H1 (cell line): ENCODE measurements at regions not wholly inside any gene's neighbourhood (a gene's known extent, or its start where the extent isn't known, plus 50 kb on each side); places are given as distances from the start of the nearest gene placed in this dataset.

Experiments used
- BRCA1 ChIP-seq: IDR thresholded peaks from 2 replicates; pipeline ENCODE4 v1.6.1; 2012; ENCODE audit warnings: low read depth, low read length, improper control_type of control experiment
- CBX5 ChIP-seq: fragments of 300-800, 300-1000 bp; sonication (generic); IDR thresholded peaks from 2 replicates; pipeline ENCODE4 v1.7.1; 2016; ENCODE audit warnings: antibody characterized with exemption, low read length, low read depth
- CTCF ChIP-seq, 3 experiments: IDR thresholded peaks; 1 replicate in 2 of 3; 2 replicates in 1 of 3; pipeline versions ENCODE4 v1.5.1 to v1.6.1; 2011; ENCODE audit warnings: low read length in 3 of 3, mild to moderate bottlenecking in 3 of 3, inconsistent platforms in 2 of 3, low read depth in 1 of 3, moderate library complexity in 1 of 3; ENCODE audit not compliant: insufficient read depth in 1 of 3; ENCODE audit errors: control extremely low read depth in 1 of 3
- HDAC2 ChIP-seq, 2 experiments: fragments of 300-600 bp in 1 of 2; sonication (generic) in 1 of 2; IDR thresholded peaks; 2 replicates each; pipeline ENCODE4 v1.6.1; 2011 to 2012; ENCODE audit warnings: low read depth in 2 of 2, low read length in 2 of 2, mild to moderate bottlenecking in 2 of 2, moderate library complexity in 2 of 2, borderline replicate concordance in 1 of 2, inconsistent platforms in 1 of 2
- RNF2 ChIP-seq: fragments of 200-900, 300-1000 bp; sonication (generic); IDR thresholded peaks from 2 replicates; pipeline ENCODE4 v1.7.1; 2016; ENCODE audit warnings: borderline replicate concordance, low read depth, mild to moderate bottlenecking, antibody characterized with exemption, low read length; ENCODE audit not compliant: poor library complexity, severe bottlenecking; ENCODE audit errors: missing control alignments
- SRF ChIP-seq: IDR thresholded peaks from 2 replicates; pipeline ENCODE4 v1.6.1; 2011; ENCODE audit warnings: mild to moderate bottlenecking, low read depth, low read length, moderate library complexity
- USF2 ChIP-seq: IDR thresholded peaks from 2 replicates; pipeline ENCODE4 v1.6.1; 2011; ENCODE audit warnings: low read length, improper control_type of control experiment
- YY1 ChIP-seq: IDR thresholded peaks from 2 replicates; pipeline ENCODE4 v1.6.1; 2011; ENCODE audit warnings: low read depth, mild to moderate bottlenecking, low read length

GRCh38 chr14:98822917-98823316, 449.1 kb downstream of the BCL11B start:
- TF ChIP-seq CBX5, result no peak
- TF ChIP-seq SRF, result no peak
- TF ChIP-seq RNF2, result no peak
- TF ChIP-seq CTCF (IDR thresholded peaks at IDR 0.05; ENCODE audit: control extremely low read depth in 1 of 3, insufficient read depth in 1 of 3, low read depth in 1 of 3, low read length in 3 of 3), result no peak
- no peak for TF ChIP-seq HDAC2 (IDR thresholded peaks at IDR 0.05; ENCODE audit: borderline replicate concordance in 1 of 2, low read depth in 2 of 2, low read length in 2 of 2)
- no peak for TF ChIP-seq YY1
- no peak for TF ChIP-seq BRCA1
- no peak for TF ChIP-seq USF2
